Common myeloid progenitor, CD34-positive (primary cell): ENCODE measurements at regions not wholly inside any gene's neighbourhood (a gene's known extent, or its start where the extent isn't known, plus 50 kb on each side); places are given as distances from the start of the nearest gene placed in this dataset.

Experiments used
- CTCF ChIA-PET: fragments of 350-600 bp; sonication (Branson Sonifier 250); formaldehyde crosslinking; loops from one replicate; lab custom pipeline; 2021; ENCODE audit warnings: antibody characterized with exemption; lab: Charles Lee
- POLR2A ChIA-PET: fragments of 350-600 bp; sonication (Branson Sonifier 250); formaldehyde crosslinking; loops from one replicate; lab custom pipeline; 2021; ENCODE audit warnings: antibody characterized with exemption; lab: Charles Lee
- DNase-seq, 3 donors: peaks; one replicate each; pipeline versions ENCODE4 v3.0.0 to v3.0.0-alpha.2; 2013
- H3K27ac ChIP-seq, 2 experiments: 1 replicate in 1 of 2; 2 replicates in 1 of 2; pipeline ENCODE4 v1.7.0; 2013; ENCODE audit warnings: inconsistent platforms in 2 of 2, low read length in 2 of 2, mild to moderate bottlenecking in 2 of 2, low read depth in 1 of 2, moderate library complexity in 1 of 2; ENCODE audit not compliant: severe bottlenecking in 2 of 2, insufficient read depth in 1 of 2, poor library complexity in 1 of 2
- H3K27me3 ChIP-seq, 5 experiments: replicated peaks in 2 of 5; 1 replicate in 3 of 5; 2 replicates in 2 of 5; pipeline versions ENCODE4 v1.6.1 to v1.7.0; 2013; ENCODE audit warnings: low read length in 4 of 5, mild to moderate bottlenecking in 2 of 5, moderate library complexity in 2 of 5, inconsistent platforms in 1 of 5; ENCODE audit not compliant: insufficient read depth in 5 of 5, control insufficient read depth in 4 of 5
- H3K36me3 ChIP-seq, 4 experiments: 1 replicate in 2 of 4; 2 replicates in 2 of 4; pipeline versions ENCODE4 v1.6.1 to v1.7.0; 2013; ENCODE audit warnings: low read length in 3 of 4, control low read depth in 1 of 4, mild to moderate bottlenecking in 1 of 4; ENCODE audit not compliant: control insufficient read depth in 4 of 4, insufficient read depth in 4 of 4
- H3K4me1 ChIP-seq, 4 experiments: 1 replicate in 3 of 4; 2 replicates in 1 of 4; pipeline versions ENCODE4 v1.6.1 to v1.7.1; 2013; ENCODE audit warnings: low read length in 3 of 4, mild to moderate bottlenecking in 3 of 4, control low read depth in 1 of 4, inconsistent platforms in 1 of 4, moderate library complexity in 1 of 4; ENCODE audit not compliant: control insufficient read depth in 4 of 4, insufficient read depth in 4 of 4; ENCODE audit errors: control extremely low read depth in 1 of 4
- H3K4me3 ChIP-seq, 7 experiments: 1 replicate in 4 of 7; 2 replicates in 3 of 7; pipeline versions ENCODE4 v1.5.1 to v1.7.0; 2013; ENCODE audit warnings: mild to moderate bottlenecking in 7 of 7, low read length in 6 of 7, moderate library complexity in 6 of 7, inconsistent platforms in 2 of 7, low read depth in 2 of 7, control low read depth in 1 of 7; ENCODE audit not compliant: insufficient read depth in 4 of 7, control insufficient read depth in 1 of 7; ENCODE audit errors: extremely low read depth in 1 of 7
- H3K9me3 ChIP-seq, 5 experiments: 1 replicate in 4 of 5; 2 replicates in 1 of 5; pipeline versions ENCODE4 v1.6.1 to v1.7.1; 2013; ENCODE audit warnings: low read length in 4 of 5, mild to moderate bottlenecking in 2 of 5, inconsistent platforms in 1 of 5, low read depth in 1 of 5, moderate library complexity in 1 of 5; ENCODE audit not compliant: control insufficient read depth in 4 of 5, insufficient read depth in 2 of 5; ENCODE audit errors: control extremely low read depth in 1 of 5
- WGBS: methylation state at CpG from one replicate; pipeline ENCODE4 v1.1.5; 2013; ENCODE audit not compliant: insufficient coverage; 5-methylcytosine and 5-hydroxymethylcytosine counted together

DNA sequence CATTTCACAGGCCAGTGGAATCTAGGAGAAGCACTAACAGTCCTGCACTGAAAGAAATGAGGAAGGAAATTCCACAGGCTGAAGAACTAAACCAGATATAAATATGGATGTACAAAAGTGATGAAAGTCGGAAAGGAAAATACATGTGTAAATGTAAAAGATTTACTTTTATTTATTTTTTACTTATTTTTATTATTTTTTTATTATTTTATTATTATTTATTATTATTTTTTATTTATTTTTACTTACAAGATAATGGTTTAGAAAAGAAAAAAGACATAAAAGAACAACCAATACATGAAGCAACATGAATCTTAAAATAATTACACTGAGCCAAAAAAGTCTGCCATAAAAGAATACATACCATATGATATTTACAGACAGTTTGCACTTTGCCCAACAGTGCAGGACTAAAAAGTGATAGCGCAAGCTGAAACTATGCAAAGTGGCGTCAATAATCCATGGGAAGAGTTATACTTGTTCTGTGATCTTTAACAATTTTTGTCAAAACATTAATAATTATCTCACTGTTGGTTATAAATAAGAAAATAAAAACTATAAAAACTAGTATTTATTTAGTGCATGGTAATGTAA is 317.8 kb upstream of the MKI67 start:
- peaks cover 0 to 3% (median 0%) of the 10 kb centered on the region in 5 experiments for H3K9me3 ChIP-seq
- H3K27me3 ChIP-seq = peaks cover 0 to 9% (median 3%) of the 10 kb centered on the region in 5 experiments
- H3K4me3 ChIP-seq = no peak overlapping the region
- ChIA-PET POLR2A (interaction anchor here (0.7 kb wide), 1 partner anchor 118 kb away, joined by 3 read pairs; no protein-coding TSS in a partner anchor), CTCF (no interaction called here)
- H3K27ac ChIP-seq = no peak overlapping the region
- no peak for DNase-seq
- WGBS = no CpG with 5 or more reads among the region's 3 CpGs
- no peaks in the 10 kb centered on the region for H3K4me1 ChIP-seq
- no peaks in the 10 kb centered on the region for H3K36me3 ChIP-seq

DNA sequence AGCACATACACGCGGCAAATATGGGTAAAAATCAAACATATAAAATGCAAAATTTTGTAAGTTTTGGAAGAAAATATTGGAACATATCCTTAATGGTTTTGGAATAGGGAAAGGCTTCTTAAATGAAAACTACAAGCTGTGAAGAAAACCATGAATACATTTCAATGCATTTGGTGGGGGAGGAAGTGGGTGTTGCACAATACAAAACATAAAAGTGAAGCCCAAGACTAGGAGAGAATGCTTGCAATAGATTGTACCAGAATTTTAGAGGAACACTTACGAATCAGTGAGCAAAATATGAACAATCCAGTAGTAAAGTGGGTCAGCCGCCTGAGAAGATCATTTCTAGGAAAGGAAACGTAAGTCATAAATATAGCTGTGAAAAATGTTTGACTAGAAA is 322.6 kb upstream of the MKI67 start:
- Histone ChIP-seq H3K4me1 (no peaks in the 10 kb centered on the region), H3K36me3 (no peaks in the 10 kb centered on the region), H3K9me3 (no peaks in the 10 kb centered on the region), H3K27me3 (peaks cover 0 to 8% (median 0%) of the 10 kb centered on the region in 5 experiments), H3K4me3 (no peak overlapping the region), H3K27ac (no peak overlapping the region)
- 100% methylated on average over 3 of the region's 5 CpGs for WGBS
- CTCF ChIA-PET = no interaction called here
- no peak for DNase-seq
- POLR2A ChIA-PET = no interaction called here

- H3K27me3 ChIP-seq = peaks cover 0 to 8% (median 0%) of the 10 kb centered on the region in 5 experiments
- WGBS = 85% methylated on average over 3 of the region's 3 CpGs
- H3K9me3 ChIP-seq = no peaks in the 10 kb centered on the region
- H3K4me1 ChIP-seq = no peaks in the 10 kb centered on the region
- ChIA-PET CTCF (no interaction called here), POLR2A (no interaction called here)
- no peaks in the 10 kb centered on the region for H3K36me3 ChIP-seq
- H3K4me3 ChIP-seq = no peak overlapping the region
- no peak overlapping the region for H3K27ac ChIP-seq
- no peak for DNase-seq
These were observed 325.7 kb upstream of the MKI67 start for GRCh38 chr10:128451879-128452278.

- H3K27ac ChIP-seq = no peak overlapping the region
- H3K4me3 ChIP-seq = no peak overlapping the region
- no peaks in the 10 kb centered on the region for H3K36me3 ChIP-seq
- 94% methylated on average over 7 of the region's 7 CpGs for WGBS
- H3K27me3 ChIP-seq = peaks cover 0 to 10% (median 0%) of the 10 kb centered on the region in 5 experiments
- peaks cover 0 to 4% (median 0%) of the 10 kb centered on the region in 5 experiments for H3K9me3 ChIP-seq
- H3K4me1 ChIP-seq = no peaks in the 10 kb centered on the region
- POLR2A ChIA-PET = no interaction called here
- DNase-seq = no peak
- CTCF ChIA-PET = no interaction called here
These were observed 330.0 kb upstream of the MKI67 start for GRCh38 chr10:128456271-128456670.

- no peak for DNase-seq
- peaks cover 0 to 8% (median 0%) of the 10 kb centered on the region in 5 experiments for H3K27me3 ChIP-seq
- ChIA-PET CTCF (no interaction called here), POLR2A (no interaction called here)
- H3K36me3 ChIP-seq = no peaks in the 10 kb centered on the region
- no peak overlapping the region for H3K4me3 ChIP-seq
- H3K4me1 ChIP-seq = no peaks in the 10 kb centered on the region
- no peak overlapping the region for H3K27ac ChIP-seq
- peaks cover 0 to 4% (median 0%) of the 10 kb centered on the region in 5 experiments for H3K9me3 ChIP-seq
- WGBS = 91% methylated on average over 10 of the region's 10 CpGs
These were observed 330.9 kb upstream of the MKI67 start for GRCh38 chr10:128457136-128457535.

GRCh38 chr10:128461991-128462390 is 335.8 kb upstream of the MKI67 start:
- POLR2A ChIA-PET = no interaction called here
- 83% methylated on average over 2 of the region's 6 CpGs for WGBS

GRCh38 chr10:128462844-128463243 is 336.6 kb upstream of the MKI67 start:
- POLR2A ChIA-PET = no interaction called here
- H3K36me3 ChIP-seq = no peaks in the 10 kb centered on the region
- no peak overlapping the region for H3K4me3 ChIP-seq
- DNase-seq = no peak
- no peak overlapping the region for H3K27ac ChIP-seq
- 60% methylated on average over 2 of the region's 7 CpGs for WGBS
- H3K4me1 ChIP-seq = no peaks in the 10 kb centered on the region
- peaks cover 0 to 17% (median 3%) of the 10 kb centered on the region in 5 experiments for H3K27me3 ChIP-seq
- H3K9me3 ChIP-seq = peaks cover 0 to 3% (median 0%) of the 10 kb centered on the region in 5 experiments
- CTCF ChIA-PET = no interaction called here

More at GRCh38 chr10:128461991-128462390, 335.8 kb upstream of the MKI67 start:
- no peaks in the 10 kb centered on the region for H3K4me1 ChIP-seq
- peaks cover 0 to 19% (median 3%) of the 10 kb centered on the region in 5 experiments for H3K27me3 ChIP-seq
- H3K9me3 ChIP-seq = peaks cover 0 to 6% (median 0%) of the 10 kb centered on the region in 5 experiments
- H3K36me3 ChIP-seq = no peaks in the 10 kb centered on the region
- H3K4me3 ChIP-seq = no peak overlapping the region
- no peak for DNase-seq
- H3K27ac ChIP-seq = no peak overlapping the region
- CTCF ChIA-PET = no interaction called here
